ENCODE measurements at regions not wholly inside any gene's neighbourhood (a gene's known extent, or its start where the extent isn't known, plus 50 kb on each side); places are given as distances from the start of the nearest gene placed in this dataset.

- no peak for ATAC-seq (ENCODE audit: low read depth)
- no peak for TF ChIP-seq CTCF (IDR thresholded peaks at IDR 0.05; ENCODE audit: poor library complexity, severe bottlenecking)
- H3K9me3 ChIP-seq (ENCODE audit: severe bottlenecking) = no peaks in the 10 kb centered on the region
- no peak for DNase-seq (ENCODE audit: low spot score)
- no peaks in the 10 kb centered on the region for H3K36me3 ChIP-seq (ENCODE audit: low read depth)
- H3K4me3 ChIP-seq (ENCODE audit: severe bottlenecking) = no peak overlapping the region
- no peak overlapping the region for H3K27ac ChIP-seq (ENCODE audit: poor library complexity, severe bottlenecking)
- H3K27me3 ChIP-seq (ENCODE audit: insufficient read depth, poor library complexity, severe bottlenecking) = peaks cover 11% of the 10 kb centered on the region
- H3K4me1 ChIP-seq (ENCODE audit: insufficient read depth, poor library complexity, severe bottlenecking) = no peaks in the 10 kb centered on the region
These were observed 286.7 kb upstream of the PTPRD start for GRCh38 chr9:10899509-10899908.

GRCh38 chr9:10903969-10904368 lies 291.2 kb upstream of the PTPRD start:
- TF ChIP-seq CTCF (IDR thresholded peaks at IDR 0.05; ENCODE audit: poor library complexity, severe bottlenecking) = no peak
- no peak for ATAC-seq (ENCODE audit: low read depth)
- no peak for DNase-seq (ENCODE audit: low spot score)
- no peak overlapping the region for H3K4me3 ChIP-seq (ENCODE audit: severe bottlenecking)
- H3K36me3 ChIP-seq (ENCODE audit: low read depth) = no peaks in the 10 kb centered on the region
- H3K9me3 ChIP-seq (ENCODE audit: severe bottlenecking) = no peaks in the 10 kb centered on the region
- no peaks in the 10 kb centered on the region for H3K4me1 ChIP-seq (ENCODE audit: insufficient read depth, poor library complexity, severe bottlenecking)
- peaks cover 3% of the 10 kb centered on the region for H3K27me3 ChIP-seq (ENCODE audit: insufficient read depth, poor library complexity, severe bottlenecking)
- H3K27ac ChIP-seq (ENCODE audit: poor library complexity, severe bottlenecking) = no peak overlapping the region

- peaks cover 3% of the 10 kb centered on the region for H3K27me3 ChIP-seq (ENCODE audit: insufficient read depth, poor library complexity, severe bottlenecking)
- H3K27ac ChIP-seq (ENCODE audit: poor library complexity, severe bottlenecking) = no peak overlapping the region
- H3K4me3 ChIP-seq (ENCODE audit: severe bottlenecking) = no peak overlapping the region
- no peaks in the 10 kb centered on the region for H3K4me1 ChIP-seq (ENCODE audit: insufficient read depth, poor library complexity, severe bottlenecking)
- no peaks in the 10 kb centered on the region for H3K9me3 ChIP-seq (ENCODE audit: severe bottlenecking)
- DNase-seq (ENCODE audit: low spot score) (no peak), ATAC-seq (ENCODE audit: low read depth) (no peak)
- no peak for TF ChIP-seq CTCF (IDR thresholded peaks at IDR 0.05; ENCODE audit: poor library complexity, severe bottlenecking)
- H3K36me3 ChIP-seq (ENCODE audit: low read depth) = no peaks in the 10 kb centered on the region
These were observed 298.0 kb upstream of the PTPRD start for GRCh38 chr9:10910779-10911178.

- H3K27ac ChIP-seq (ENCODE audit: poor library complexity, severe bottlenecking) = no peak overlapping the region
- no peak for TF ChIP-seq CTCF (IDR thresholded peaks at IDR 0.05; ENCODE audit: poor library complexity, severe bottlenecking)
- no peak overlapping the region for H3K4me3 ChIP-seq (ENCODE audit: severe bottlenecking)
- no peak for DNase-seq (ENCODE audit: low spot score)
- ATAC-seq (ENCODE audit: low read depth) = no peak
- H3K36me3 ChIP-seq (ENCODE audit: low read depth) = no peaks in the 10 kb centered on the region
- no peaks in the 10 kb centered on the region for H3K4me1 ChIP-seq (ENCODE audit: insufficient read depth, poor library complexity, severe bottlenecking)
- peaks cover 3% of the 10 kb centered on the region for H3K27me3 ChIP-seq (ENCODE audit: insufficient read depth, poor library complexity, severe bottlenecking)
- no peaks in the 10 kb centered on the region for H3K9me3 ChIP-seq (ENCODE audit: severe bottlenecking)
These were observed 298.6 kb upstream of the PTPRD start for GRCh38 chr9:10911373-10911772.

- DNase-seq (ENCODE audit: low spot score) = no peak
- Histone ChIP-seq H3K4me3 (ENCODE audit: severe bottlenecking) (no peak overlapping the region), H3K9me3 (ENCODE audit: severe bottlenecking) (no peaks in the 10 kb centered on the region), H3K4me1 (ENCODE audit: insufficient read depth, poor library complexity, severe bottlenecking) (no peaks in the 10 kb centered on the region), H3K27ac (ENCODE audit: poor library complexity, severe bottlenecking) (no peak overlapping the region), H3K27me3 (ENCODE audit: insufficient read depth, poor library complexity, severe bottlenecking) (no peaks in the 10 kb centered on the region), H3K36me3 (ENCODE audit: low read depth) (no peaks in the 10 kb centered on the region)
- TF ChIP-seq CTCF (IDR thresholded peaks at IDR 0.05; ENCODE audit: poor library complexity, severe bottlenecking) = no peak
- ATAC-seq (ENCODE audit: low read depth) = no peak
These were observed 304.2 kb upstream of the PTPRD start for GRCh38 chr9:10917001-10917400.

Measured in RWPE2 (cell line).